Right lobe of liver (tissue), 6 donors: ENCODE measurements at regions not wholly inside any gene's neighbourhood (a gene's known extent, or its start where the extent isn't known, plus 50 kb on each side); places are given as distances from the start of the nearest gene placed in this dataset.

Source experiments
- ATAC-seq, 4 donors: fragments of 200-7000 bp; cut with Tn5 transposase; one replicate each; pipeline ENCODE4 v1.9.1; 2020; ENCODE audit warnings: mild to moderate bottlenecking in 4 of 4, moderate library complexity in 4 of 4
- DNase-seq, 3 donors: peaks; one replicate each; pipeline ENCODE4 v3.0.0-alpha.2; 2020
- H3K27ac ChIP-seq, 3 donors: fragments of 200-600 bp; one replicate each; pipeline ENCODE4 v1.8.0; 2022
- H3K27me3 ChIP-seq, 2 donors: fragments of 200-600 bp; one replicate each; pipeline ENCODE4 v1.8.0; 2022
- H3K36me3 ChIP-seq, 4 donors: fragments of 200-600 bp; sonication (generic) in 1 of 4; one replicate each; pipeline versions ENCODE4 v1.5.1 to v1.8.0; 2017 to 2022; ENCODE audit warnings: control low read depth in 1 of 4
- H3K4me1 ChIP-seq, 4 donors: fragments of 200-600 bp; sonication (generic) in 1 of 4; one replicate each; pipeline versions ENCODE4 v1.5.1 to v1.8.0; 2017 to 2022; ENCODE audit warnings: control low read depth in 1 of 4
- H3K4me3 ChIP-seq, 3 donors: fragments of 200-600 bp; one replicate each; pipeline ENCODE4 v1.8.0; 2022
- H3K9me3 ChIP-seq, 4 donors: fragments of 200-600 bp; sonication (generic) in 1 of 4; one replicate each; pipeline versions ENCODE4 v1.5.1 to v1.8.0; 2017 to 2022; ENCODE audit warnings: control low read depth in 1 of 4
- POLR2A ChIP-seq: fragments of 450-650 bp; IDR thresholded peaks from one replicate; pipeline ENCODE4 v1.6.1; 2017; ENCODE audit warnings: antibody characterized with exemption, mild to moderate bottlenecking
- WGBS: methylation state at CpG from one replicate; pipeline ENCODE4 v1.1.6; 2018; ENCODE audit warnings: low coverage, low lambda C conversion rate; ENCODE audit not compliant: insufficient coverage; ENCODE audit errors: missing lambda C conversion rate; 5-methylcytosine and 5-hydroxymethylcytosine counted together
- intact Hi-C, 2 donors: fragments of 100-400 bp; cut with DNase I; formaldehyde crosslinking; loops; one replicate each; pipeline versions ENCODE4 v1.11.2 to v1.14.1; 2022
- TF ChIP-seq, protein P1 (sequence below), 4 donors: fragments of 200-600 bp in 3 of 4; fragments of 450-650 bp in 1 of 4; IDR thresholded peaks; one replicate each; pipeline versions ENCODE4 v1.5.1 to v1.8.0; 2016 to 2022; ENCODE audit warnings: antibody characterized with exemption in 4 of 4, mild to moderate bottlenecking in 2 of 4
- donor health status: DM: no; HTN: yes; CAD: no.
- donor health status: DM: no; HTN: no; CAD: no.
- donor health status: DM: no; HTN: no; CAD: no.
- donor health status: DM: no; HTN: yes; CAD: no.
- donor health status: DM: no; HTN: yes; CAD: no.

DNA sequence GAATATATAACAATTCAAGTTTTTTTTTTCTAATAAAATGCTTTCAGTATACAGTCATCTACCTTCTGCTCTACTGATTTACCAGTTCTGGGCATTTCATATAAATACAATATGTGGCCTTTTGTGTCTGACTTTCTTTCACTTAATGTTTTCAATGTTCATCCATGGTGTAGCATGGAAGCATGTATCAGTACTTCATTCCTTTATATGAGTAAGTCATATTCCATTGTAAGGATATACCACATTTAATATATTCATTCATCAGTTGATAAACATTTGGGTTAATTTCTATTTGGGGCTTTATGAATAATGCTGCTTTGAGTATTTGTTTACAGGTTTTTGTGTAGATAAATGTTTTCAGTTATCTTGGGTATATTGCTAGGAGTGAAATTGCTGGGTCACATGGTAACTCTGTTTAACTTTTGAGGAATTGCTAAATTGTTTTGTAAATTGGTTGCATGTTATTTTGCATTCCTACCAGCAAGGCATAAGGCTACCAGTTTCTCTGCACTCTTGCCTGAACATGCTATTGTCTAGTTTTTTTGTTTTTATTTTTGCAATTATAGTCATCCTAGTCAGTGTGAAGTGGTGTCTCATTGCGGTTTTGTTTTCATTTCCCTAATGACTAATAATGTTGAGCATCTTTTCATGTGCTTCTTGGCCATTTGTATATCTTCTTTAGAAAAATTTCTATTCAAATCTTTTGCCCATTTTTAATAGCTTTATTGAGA lies 206.1 kb downstream of the TM2D1 start:
- 71% methylated on average over 1 of the region's 1 CpG for WGBS
- Histone ChIP-seq H3K4me1 (no peaks in the 10 kb centered on the region), H3K9me3 (no peaks in the 10 kb centered on the region), H3K27me3 (no peaks in the 10 kb centered on the region), H3K36me3 (no peaks in the 10 kb centered on the region), H3K27ac (no peak overlapping the region), H3K4me3 (no peak overlapping the region)
- TF ChIP-seq POLR2A, result no peak
- TF ChIP-seq, protein P1, sequence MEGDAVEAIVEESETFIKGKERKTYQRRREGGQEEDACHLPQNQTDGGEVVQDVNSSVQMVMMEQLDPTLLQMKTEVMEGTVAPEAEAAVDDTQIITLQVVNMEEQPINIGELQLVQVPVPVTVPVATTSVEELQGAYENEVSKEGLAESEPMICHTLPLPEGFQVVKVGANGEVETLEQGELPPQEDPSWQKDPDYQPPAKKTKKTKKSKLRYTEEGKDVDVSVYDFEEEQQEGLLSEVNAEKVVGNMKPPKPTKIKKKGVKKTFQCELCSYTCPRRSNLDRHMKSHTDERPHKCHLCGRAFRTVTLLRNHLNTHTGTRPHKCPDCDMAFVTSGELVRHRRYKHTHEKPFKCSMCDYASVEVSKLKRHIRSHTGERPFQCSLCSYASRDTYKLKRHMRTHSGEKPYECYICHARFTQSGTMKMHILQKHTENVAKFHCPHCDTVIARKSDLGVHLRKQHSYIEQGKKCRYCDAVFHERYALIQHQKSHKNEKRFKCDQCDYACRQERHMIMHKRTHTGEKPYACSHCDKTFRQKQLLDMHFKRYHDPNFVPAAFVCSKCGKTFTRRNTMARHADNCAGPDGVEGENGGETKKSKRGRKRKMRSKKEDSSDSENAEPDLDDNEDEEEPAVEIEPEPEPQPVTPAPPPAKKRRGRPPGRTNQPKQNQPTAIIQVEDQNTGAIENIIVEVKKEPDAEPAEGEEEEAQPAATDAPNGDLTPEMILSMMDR (IDR thresholded peaks at IDR 0.05), result no peak
- intact Hi-C loops, result no loop called here
- ATAC-seq (no peak), DNase-seq (no peak)

DNA sequence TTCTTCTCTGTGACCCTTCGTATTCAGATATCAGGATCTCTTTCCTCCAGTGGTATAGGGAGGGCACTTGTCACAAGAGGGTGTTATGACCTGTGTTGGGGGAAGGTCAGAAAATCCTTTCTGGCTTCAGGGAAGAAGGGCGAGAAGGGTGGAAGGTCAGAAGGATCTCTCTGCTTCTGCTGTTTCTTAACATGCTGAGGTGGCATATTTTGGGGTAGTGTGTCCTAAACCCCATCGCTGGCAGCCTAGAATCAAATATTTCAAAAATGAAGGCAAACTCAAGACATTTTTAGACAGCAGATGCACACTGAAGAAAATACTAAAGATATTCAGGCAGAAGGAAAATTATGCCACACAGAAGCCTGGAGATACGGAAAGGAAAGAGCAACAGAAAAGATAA lies 207.6 kb downstream of the TM2D1 start:
- TF ChIP-seq, protein P1 (IDR thresholded peaks at IDR 0.05), result no peak
- no peak for TF ChIP-seq POLR2A
- intact Hi-C loops, result no loop called here
- 80% methylated on average over 4 of the region's 4 CpGs for WGBS
- Histone ChIP-seq H3K4me1 (no peaks in the 10 kb centered on the region), H3K36me3 (no peaks in the 10 kb centered on the region), H3K27me3 (no peaks in the 10 kb centered on the region), H3K9me3 (no peaks in the 10 kb centered on the region), H3K4me3 (no peak overlapping the region), H3K27ac (no peak overlapping the region)
- ATAC-seq (no peak), DNase-seq (no peak)

DNA sequence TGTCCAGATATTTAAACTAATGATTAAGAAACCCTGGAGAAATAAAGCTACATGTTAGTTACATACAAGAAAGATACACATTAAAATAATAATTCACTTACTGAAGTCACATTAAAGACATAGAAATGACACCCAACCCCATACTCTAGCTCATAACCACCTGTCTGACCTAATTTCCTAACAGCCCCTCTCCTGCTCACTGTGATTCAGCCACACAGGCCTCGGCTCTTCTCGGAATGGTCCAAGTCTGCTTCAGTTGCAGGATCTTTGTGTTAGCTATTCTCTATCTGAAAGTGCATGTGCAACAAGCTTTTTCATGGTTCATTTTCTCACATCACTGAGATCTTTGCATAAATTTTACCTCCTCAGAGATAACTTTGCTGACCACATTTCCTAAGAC lies 209.8 kb downstream of the TM2D1 start:
- Histone ChIP-seq H3K36me3 (no peaks in the 10 kb centered on the region), H3K9me3 (no peaks in the 10 kb centered on the region), H3K4me1 (no peaks in the 10 kb centered on the region), H3K27ac (no peak overlapping the region), H3K4me3 (no peak overlapping the region), H3K27me3 (no peaks in the 10 kb centered on the region)
- 72% methylated on average over 2 of the region's 2 CpGs for WGBS
- intact Hi-C loops, result no loop called here
- TF ChIP-seq, protein P1 (IDR thresholded peaks at IDR 0.05), result no peak
- no peak for TF ChIP-seq POLR2A
- DNase-seq (no peak), ATAC-seq (no peak)
